Middle frontal gyrus (tissue), 1 donor: ENCODE measurements at regions not wholly inside any gene's neighbourhood (a gene's known extent, or its start where the extent isn't known, plus 50 kb on each side); places are given as distances from the start of the nearest gene placed in this dataset.

ENCODE experiments used
- DNase-seq: peaks from one replicate; pipeline ENCODE4 v3.0.0-alpha.2; 2015; ENCODE audit warnings: low spot score; ENCODE audit errors: extremely low spot score

- no peak for DNase-seq
These were observed 179.9 kb downstream of the SEC14L1 start for GRCh38 chr17:77320485-77321256.

GRCh38 chr17:77321649-77322513, 181.1 kb downstream of the SEC14L1 start:
- DNase-seq = no peak

- no peak for DNase-seq
These were observed 182.0 kb downstream of the SEC14L1 start for GRCh38 chr17:77322514-77323412.

GRCh38 chr17:77323413-77324171, 182.8 kb downstream of the SEC14L1 start:
- DNase-seq = no peak

GRCh38 chr17:77324227-77324626, 183.5 kb downstream of the SEC14L1 start:
- no peak for DNase-seq

- DNase-seq = no peak
These were observed 184.9 kb downstream of the SEC14L1 start for GRCh38 chr17:77325577-77326075.

- DNase-seq = no peak
These were observed 185.4 kb downstream of the SEC14L1 start for GRCh38 chr17:77326076-77326591.

GRCh38 chr17:77326636-77327035, 185.9 kb downstream of the SEC14L1 start:
- DNase-seq = no peak

- DNase-seq = no peak
These were observed 186.4 kb downstream of the SEC14L1 start for GRCh38 chr17:77327181-77327565.

GRCh38 chr17:77327566-77328464, 187.0 kb downstream of the SEC14L1 start:
- no peak for DNase-seq

- DNase-seq = no peak
These were observed 188.3 kb downstream of the SEC14L1 start for GRCh38 chr17:77328823-77329740.

GRCh38 chr17:77329741-77330531, 189.2 kb downstream of the SEC14L1 start:
- no peak for DNase-seq

- DNase-seq = no peak
These were observed 189.9 kb downstream of the SEC14L1 start for GRCh38 chr17:77330602-77331081.

GRCh38 chr17:77331301-77331864, 190.6 kb downstream of the SEC14L1 start:
- DNase-seq = peak; percentile 81

GRCh38 chr17:77332034-77332971, 191.5 kb downstream of the SEC14L1 start:
- no peak for DNase-seq
